OCI-LY7 (cell line): ENCODE measurements at regions not wholly inside any gene's neighbourhood (a gene's known extent, or its start where the extent isn't known, plus 50 kb on each side); places are given as distances from the start of the nearest gene placed in this dataset.

Source experiments
- BruUV-seq: library from RNA; stranded (reverse); fragments of 400-500 nt; replicated peaks from 2 replicates; lab custom pipeline; 2021; lab: Mats Ljungman, UMichigan
- CTCF ChIA-PET: fragments of 300-600 bp; sonication (Branson Sonifier 250); formaldehyde crosslinking; loops from one replicate; lab custom pipeline; 2022; ENCODE audit warnings: antibody characterized with exemption; ENCODE audit not compliant: unreplicated experiment; lab: Charles Lee
- POLR2A ChIA-PET: fragments of 300-600 bp; sonication (Branson Sonifier 250); formaldehyde crosslinking; loops from one replicate; lab custom pipeline; 2022; ENCODE audit warnings: antibody characterized with exemption; lab: Charles Lee
- DNase-seq: peaks from one replicate; pipeline ENCODE4 v3.0.0-alpha.2; 2015; ENCODE audit warnings: low spot score
- H2AFZ ChIP-seq: fragments of 200-600 bp; sonication (generic), shearing (Covaris generic); 2 replicates; pipeline ENCODE4 v1.6.1; 2014; ENCODE audit warnings: mild to moderate bottlenecking, antibody characterized with exemption, low read length, moderate library complexity
- H3K27ac ChIP-seq: fragments of 200-600 bp; sonication (generic); 2 replicates; pipeline ENCODE4 v1.5.1; 2014; ENCODE audit warnings: mixed run types, low read depth, mild to moderate bottlenecking, moderate library complexity, low read length, inconsistent platforms; ENCODE audit not compliant: poor library complexity, severe bottlenecking
- H3K36me3 ChIP-seq: fragments of 200-600 bp; sonication (generic); 2 replicates; pipeline ENCODE4 v1.6.1; 2014; ENCODE audit warnings: mild to moderate bottlenecking, antibody characterized with exemption, low read length, moderate library complexity, mixed read lengths; ENCODE audit not compliant: insufficient read depth
- H3K4me1 ChIP-seq: fragments of 200-600 bp; sonication (generic); 2 replicates; pipeline ENCODE4 v1.5.1; 2014; ENCODE audit warnings: mild to moderate bottlenecking, low read length; ENCODE audit not compliant: insufficient read depth, poor library complexity, severe bottlenecking
- H3K4me2 ChIP-seq: fragments of 200-600 bp; sonication (generic); 2 replicates; pipeline ENCODE4 v1.6.1; 2014; ENCODE audit warnings: mild to moderate bottlenecking, low read length
- H3K4me3 ChIP-seq: fragments of 200-600 bp; sonication (generic); 2 replicates; pipeline ENCODE4 v1.5.1; 2014; ENCODE audit warnings: mild to moderate bottlenecking, low read depth, low read length; ENCODE audit not compliant: poor library complexity, severe bottlenecking
- H3K79me2 ChIP-seq: fragments of 200-600 bp; sonication (generic); 2 replicates; pipeline ENCODE4 v1.6.1; 2016; ENCODE audit warnings: low read depth, mild to moderate bottlenecking, low read length, moderate library complexity, mixed read lengths; ENCODE audit not compliant: insufficient read depth
- H3K9me2 ChIP-seq: fragments of 200-600 bp; sonication (generic); 2 replicates; pipeline ENCODE4 v1.6.1; 2016; ENCODE audit warnings: mild to moderate bottlenecking, low read length, mixed read lengths; ENCODE audit not compliant: insufficient read depth
- H3K9me3 ChIP-seq: fragments of 200-600 bp; sonication (generic); 2 replicates; pipeline ENCODE4 v1.6.1; 2014; ENCODE audit warnings: mild to moderate bottlenecking, mixed run types, low read length, mixed read lengths
- H4K20me1 ChIP-seq: fragments of 200-600 bp; sonication (generic); 2 replicates; pipeline ENCODE4 v1.6.1; 2014; ENCODE audit warnings: mild to moderate bottlenecking, antibody characterized with exemption, low read length, moderate library complexity, mixed read lengths; ENCODE audit not compliant: insufficient read depth
- CTCF ChIP-seq: fragments of 200-600 bp; sonication (generic); conservative IDR thresholded peaks from 2 replicates; pipeline ENCODE4 v1.5.1; 2014; ENCODE audit warnings: mild to moderate bottlenecking, antibody characterized with exemption, low read length, moderate library complexity, mixed read lengths
- EZH2phosphoT487 ChIP-seq: fragments of 200-600 bp; sonication (generic); IDR thresholded peaks from 2 replicates; pipeline ENCODE4 v1.6.1; 2018; ENCODE audit warnings: low read depth, borderline replicate concordance, mild to moderate bottlenecking, mixed run types, antibody characterized with exemption, low read length, moderate library complexity, mixed read lengths
- intact Hi-C: fragments of 100-400 bp; cut with micrococcal nuclease; formaldehyde crosslinking; loops from one replicate; pipeline ENCODE4 v1.10.0; 2022; ENCODE audit not compliant: unreplicated experiment

GRCh38 chr7:68573271-68574005 is 1024.8 kb upstream of the AUTS2 start:
- peak overlapping the region; percentile 56; the same call in 1 of the 2 replicates for H2AFZ ChIP-seq
- no peaks in the 10 kb centered on the region for H3K79me2 ChIP-seq
- BruUV-seq = no TSS peak
- H3K9me3 ChIP-seq = peaks cover 16% of the 10 kb centered on the region; the same call in 1 of the 2 replicates
- H3K4me1 ChIP-seq = peaks cover 68% of the 10 kb centered on the region
- POLR2A ChIA-PET = interaction anchor here (1.0 to 4.0 kb wide), 5 partner anchors 9 to 1389 kb away, joined by 3 to 26 read pairs (median 4); no protein-coding TSS in a partner anchor
- peak; percentile 98 for DNase-seq
- no peaks in the 10 kb centered on the region for H4K20me1 ChIP-seq
- CTCF ChIA-PET = no interaction called here
- H3K27ac ChIP-seq = peak overlapping the region; percentile 96
- peak overlapping the region; percentile 76 for H3K4me2 ChIP-seq
- intact Hi-C loops = loop anchor here (2.0 to 10.0 kb wide), 2 partner anchors 1021 to 1837 kb away; partner anchors contain the start of gene AUTS2
- H3K4me3 ChIP-seq = peak overlapping the region; percentile 48
- no peaks in the 10 kb centered on the region; the same call in 1 of the 2 replicates for H3K36me3 ChIP-seq
- H3K9me2 ChIP-seq = no peaks in the 10 kb centered on the region
- TF ChIP-seq CTCF = no peak

GRCh38 chr7:68576366-68576765 is 1021.9 kb upstream of the AUTS2 start:
- ChIA-PET CTCF (no interaction called here), POLR2A (interaction anchor here (1.5 kb wide), 1 partner anchor 9 kb away, joined by 6 read pairs; no protein-coding TSS in a partner anchor)
- H2AFZ ChIP-seq = peak overlapping the region; percentile 60; the same call in 1 of the 2 replicates
- no peaks in the 10 kb centered on the region for H3K79me2 ChIP-seq
- no TSS peak for BruUV-seq
- H3K4me2 ChIP-seq = peak overlapping the region; percentile 18
- intact Hi-C loops = loop anchor here (10.0 kb wide), 1 partner anchor 1018 kb away; the partner anchor contains the start of gene AUTS2
- no peaks in the 10 kb centered on the region for H4K20me1 ChIP-seq
- no peak for TF ChIP-seq EZH2phosphoT487
- no peak for TF ChIP-seq CTCF
- peaks cover 30% of the 10 kb centered on the region; the same call in 1 of the 2 replicates for H3K9me3 ChIP-seq
- H3K4me3 ChIP-seq = no peak overlapping the region
- DNase-seq = peak; percentile 20
- no peak overlapping the region for H3K27ac ChIP-seq
- H3K4me1 ChIP-seq = peaks cover 56% of the 10 kb centered on the region
- H3K36me3 ChIP-seq = no peaks in the 10 kb centered on the region; the same call in 1 of the 2 replicates
- H3K9me2 ChIP-seq = no peaks in the 10 kb centered on the region

DNA sequence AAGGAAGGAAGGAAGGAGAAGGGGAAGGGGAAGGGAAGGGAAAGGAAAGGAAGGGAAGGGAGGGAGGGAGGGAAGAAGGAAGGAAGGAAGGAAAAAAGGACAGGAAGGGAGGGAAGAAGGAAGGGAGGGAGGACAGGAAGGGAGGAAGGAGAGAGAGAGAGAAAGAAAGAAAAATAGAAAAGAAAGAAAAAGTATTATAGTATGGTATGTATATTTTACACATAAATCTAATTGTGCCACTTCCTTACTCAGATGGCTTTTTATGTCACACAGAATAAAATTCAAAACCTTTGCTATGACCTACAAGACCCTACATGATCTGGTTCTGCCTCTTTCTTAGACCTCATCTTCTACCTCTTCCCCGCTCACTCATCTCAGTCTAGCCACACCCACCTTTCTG is 1016.9 kb upstream of the AUTS2 start:
- peaks cover 24% of the 10 kb centered on the region; the same call in 1 of the 2 replicates for H3K9me3 ChIP-seq
- TF ChIP-seq CTCF (no peak), EZH2phosphoT487 (no peak)
- H3K27ac ChIP-seq = no peak overlapping the region
- H3K79me2 ChIP-seq = no peaks in the 10 kb centered on the region
- no peak overlapping the region for H3K4me3 ChIP-seq
- H3K36me3 ChIP-seq = no peaks in the 10 kb centered on the region; the same call in 1 of the 2 replicates
- H4K20me1 ChIP-seq = no peaks in the 10 kb centered on the region
- H3K9me2 ChIP-seq = no peaks in the 10 kb centered on the region
- H3K4me2 ChIP-seq = no peak overlapping the region
- intact Hi-C loops = no loop called here
- no peak overlapping the region for H2AFZ ChIP-seq
- no peak for DNase-seq
- H3K4me1 ChIP-seq = peaks cover 6% of the 10 kb centered on the region
- CTCF ChIA-PET = no interaction called here
- POLR2A ChIA-PET = no interaction called here
- no TSS peak for BruUV-seq
